Brain microvascular endothelial cell (primary cell): ENCODE measurements at regions not wholly inside any gene's neighbourhood (a gene's known extent, or its start where the extent isn't known, plus 50 kb on each side); places are given as distances from the start of the nearest gene placed in this dataset.
"Not testable (repeated sequence)": the region's sequence is repeated elsewhere in the genome, so short reads cannot be mapped to it uniquely, and the experiment has no call there.

Source experiments
- DNase-seq: peaks from one replicate; pipeline ENCODE4 v3.0.0-alpha.2; 2020
- H3K27ac ChIP-seq: fragments of 250-450 bp; sonication (Bioruptor Pico); 2 replicates; pipeline ENCODE4 v1.5.1; 2020; ENCODE audit warnings: mild to moderate bottlenecking, moderate library complexity
- H3K27me3 ChIP-seq: fragments of 250-450 bp; sonication (Bioruptor Pico); replicated peaks from 2 replicates; pipeline ENCODE4 v1.5.1; 2020; ENCODE audit warnings: mild to moderate bottlenecking
- H3K36me3 ChIP-seq: fragments of 250-450 bp; sonication (Bioruptor Pico); replicated peaks from 2 replicates; pipeline ENCODE4 v1.5.1; 2020; ENCODE audit warnings: mild to moderate bottlenecking
- H3K4me3 ChIP-seq: 2 replicates; pipeline ENCODE4 v1.5.1; 2011; ENCODE audit warnings: low read depth, mild to moderate bottlenecking, control low read depth, low read length, moderate library complexity
- CTCF ChIP-seq: IDR thresholded peaks from 2 replicates; pipeline ENCODE4 v1.5.1; 2011; ENCODE audit warnings: low read depth, mild to moderate bottlenecking, moderate library complexity, low read length, control low read depth, inconsistent platforms; ENCODE audit errors: missing control alignments
- in situ Hi-C: cut with HindIII; loops from 2 replicates; pipeline ENCODE4 v1.10.0; 2017; ENCODE audit warnings: low sequenced_read_pairs, low pct_ligation_motif_present

- H3K36me3 ChIP-seq: no peaks in the 10 kb centered on the region
- in situ Hi-C loops: no loop called here
- TF ChIP-seq CTCF: no peak
- no peak for DNase-seq
- no peak overlapping the region for H3K4me3 ChIP-seq
- H3K27me3 ChIP-seq: no peaks in the 10 kb centered on the region
- H3K27ac ChIP-seq: no peak overlapping the region
Measured at GRCh38 chr5:61230492-61230891, 68.2 kb upstream of the SMIM15 start.

GRCh38 chr5:61231813-61232212 lies 69.5 kb upstream of the SMIM15 start:
- TF ChIP-seq CTCF: no peak
- in situ Hi-C loops: no loop called here
- Histone ChIP-seq H3K36me3 (no peaks in the 10 kb centered on the region), H3K27me3 (no peaks in the 10 kb centered on the region), H3K4me3 (no peak overlapping the region), H3K27ac (no peak overlapping the region)
- no peak for DNase-seq

- Histone ChIP-seq H3K36me3 (no peaks in the 10 kb centered on the region), H3K27me3 (no peaks in the 10 kb centered on the region), H3K4me3 (no peak overlapping the region), H3K27ac (no peak overlapping the region)
- TF ChIP-seq CTCF: no peak
- in situ Hi-C loops: no loop called here
- DNase-seq: no peak
Measured at GRCh38 chr5:61232490-61233050, 70.3 kb upstream of the SMIM15 start.

- DNase-seq: no peak
- in situ Hi-C loops: no loop called here
- no peaks in the 10 kb centered on the region for H3K27me3 ChIP-seq
- H3K27ac ChIP-seq: no peak overlapping the region
- H3K36me3 ChIP-seq: no peaks in the 10 kb centered on the region
- TF ChIP-seq CTCF: no peak
- H3K4me3 ChIP-seq: no peak overlapping the region
Measured at GRCh38 chr5:61234019-61234418, 71.8 kb upstream of the SMIM15 start.

GRCh38 chr5:61236715-61237114 lies 74.4 kb upstream of the SMIM15 start:
- H3K4me3 ChIP-seq, DNase-seq, in situ Hi-C loops, H3K27ac ChIP-seq, H3K27me3 ChIP-seq, H3K36me3 ChIP-seq: not testable (repeated sequence)

GRCh38 chr5:61245486-61245885 lies 83.2 kb upstream of the SMIM15 start:
- TF ChIP-seq CTCF: no peak
- Histone ChIP-seq H3K36me3 (no peaks in the 10 kb centered on the region), H3K27me3 (no peaks in the 10 kb centered on the region), H3K27ac (no peak overlapping the region), H3K4me3 (no peak overlapping the region)
- no peak for DNase-seq
- in situ Hi-C loops: no loop called here
